ENCODE measurements at regions not wholly inside any gene's neighbourhood (a gene's known extent, or its start where the extent isn't known, plus 50 kb on each side); places are given as distances from the start of the nearest gene placed in this dataset.

- Histone ChIP-seq H3K27me3 (ENCODE audit: insufficient read depth, poor library complexity, severe bottlenecking) (no peaks in the 10 kb centered on the region), H3K4me3 (replicated peaks; ENCODE audit: insufficient read depth, low read length) (no peak overlapping the region), H3K27ac (replicated peaks) (no peak overlapping the region)
- TF ChIP-seq REST (IDR thresholded peaks at IDR 0.05; ENCODE audit: insufficient replicate concordance, low read depth) (no peak), SPI1 (IDR thresholded peaks at IDR 0.05; ENCODE audit: borderline replicate concordance, low read depth) (no peak), CTCF (IDR thresholded peaks at IDR 0.05; ENCODE audit: insufficient read depth, low read length) (no peak), GABPA (IDR thresholded peaks at IDR 0.05; ENCODE audit: low read depth) (no peak), POLR2AphosphoS5 (IDR thresholded peaks at IDR 0.05; ENCODE audit: low read depth) (no peak)
- DNase-seq (ENCODE audit: low read depth in 1 of 2, low spot score in 1 of 2), result no peak
Observed at GRCh38 chr4:181659876-181660275, 583.3 kb upstream of the TENM3 start.

- no peaks in the 10 kb centered on the region for H3K27me3 ChIP-seq (ENCODE audit: insufficient read depth, poor library complexity, severe bottlenecking)
- no peak overlapping the region for H3K27ac ChIP-seq (replicated peaks)
- TF ChIP-seq SPI1 (IDR thresholded peaks at IDR 0.05; ENCODE audit: borderline replicate concordance, low read depth), result no peak
- no peak for TF ChIP-seq CTCF (IDR thresholded peaks at IDR 0.05; ENCODE audit: insufficient read depth, low read length)
- TF ChIP-seq REST (IDR thresholded peaks at IDR 0.05; ENCODE audit: insufficient replicate concordance, low read depth), result no peak
- no peak for TF ChIP-seq GABPA (IDR thresholded peaks at IDR 0.05; ENCODE audit: low read depth)
- TF ChIP-seq POLR2AphosphoS5 (IDR thresholded peaks at IDR 0.05; ENCODE audit: low read depth), result no peak
- no peak for DNase-seq (ENCODE audit: low read depth in 1 of 2, low spot score in 1 of 2)
- no peak overlapping the region for H3K4me3 ChIP-seq (replicated peaks; ENCODE audit: insufficient read depth, low read length)
Observed at GRCh38 chr4:181661090-181661489, 582.1 kb upstream of the TENM3 start.

GRCh38 chr4:181661923-181662322 lies 581.3 kb upstream of the TENM3 start:
- DNase-seq (ENCODE audit: low read depth in 1 of 2, low spot score in 1 of 2), result no peak
- H3K27me3 ChIP-seq (ENCODE audit: insufficient read depth, poor library complexity, severe bottlenecking), result no peaks in the 10 kb centered on the region
- TF ChIP-seq GABPA (IDR thresholded peaks at IDR 0.05; ENCODE audit: low read depth), result no peak
- TF ChIP-seq SPI1 (IDR thresholded peaks at IDR 0.05; ENCODE audit: borderline replicate concordance, low read depth), result no peak
- TF ChIP-seq CTCF (IDR thresholded peaks at IDR 0.05; ENCODE audit: insufficient read depth, low read length), result no peak
- no peak for TF ChIP-seq POLR2AphosphoS5 (IDR thresholded peaks at IDR 0.05; ENCODE audit: low read depth)
- no peak for TF ChIP-seq REST (IDR thresholded peaks at IDR 0.05; ENCODE audit: insufficient replicate concordance, low read depth)
- H3K4me3 ChIP-seq (replicated peaks; ENCODE audit: insufficient read depth, low read length), result no peak overlapping the region
- no peak overlapping the region for H3K27ac ChIP-seq (replicated peaks)

Measured in HL-60 (cell line).